HG03460 (cell line): ENCODE measurements at regions not wholly inside any gene's neighbourhood (a gene's known extent, or its start where the extent isn't known, plus 50 kb on each side); places are given as distances from the start of the nearest gene placed in this dataset.
"Not testable (repeated sequence)": the region's sequence is repeated elsewhere in the genome, so short reads cannot be mapped to it uniquely, and the experiment has no call there.

Experiments
- ATAC-seq: cut with Tn5 transposase; IDR thresholded peaks from one replicate; pipeline ENCODE4 v1.9.1; 2021; ENCODE audit not compliant: unreplicated experiment

GRCh38 chr17:45645330-45645729 lies 138.8 kb upstream of the CRHR1 start:
- ATAC-seq: no peak

- ATAC-seq: no peak
Observed at GRCh38 chr17:45646288-45646988, 137.7 kb upstream of the CRHR1 start.

DNA sequence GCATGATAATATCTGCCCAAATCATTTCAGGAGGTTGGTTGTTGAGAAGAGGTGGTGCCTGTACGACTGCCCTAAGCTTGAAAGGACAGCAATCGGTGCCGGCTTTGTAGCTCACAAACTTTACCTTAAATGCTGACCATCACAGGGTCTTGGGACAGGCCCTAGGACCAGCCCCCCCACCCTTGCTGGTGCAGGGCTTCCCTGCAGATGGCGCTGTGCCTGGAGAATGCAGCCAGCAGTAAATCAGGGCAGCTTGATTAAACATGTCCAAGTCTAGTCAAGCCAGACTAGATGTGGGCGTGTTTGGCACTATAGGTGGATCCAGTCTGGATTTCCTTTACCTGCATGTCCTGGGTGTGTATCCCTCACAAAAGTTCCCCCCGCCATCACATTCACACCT lies 135.5 kb upstream of the CRHR1 start:
- no peak for ATAC-seq

DNA sequence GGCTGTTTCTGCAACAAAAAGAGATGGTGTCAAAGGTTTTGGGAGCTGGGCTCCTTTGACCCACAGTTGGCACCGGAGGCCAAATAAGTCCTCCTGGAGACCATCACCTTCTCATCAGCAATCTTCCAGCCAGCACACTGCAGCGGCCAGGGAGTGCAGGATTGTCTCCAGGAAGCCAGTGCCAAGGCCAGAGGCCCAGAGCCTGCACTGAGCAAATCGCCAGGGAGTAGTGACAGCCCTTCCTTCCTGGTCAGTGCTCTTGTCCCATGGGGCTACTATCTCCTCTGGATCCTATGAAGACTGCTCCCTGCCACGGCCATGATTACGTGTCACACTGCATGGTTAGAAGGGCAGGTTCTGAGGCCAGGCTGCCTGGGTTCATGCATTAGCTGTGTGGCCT lies 134.3 kb upstream of the CRHR1 start:
- no peak for ATAC-seq

GRCh38 chr17:45650561-45650960 lies 133.6 kb upstream of the CRHR1 start:
- no peak for ATAC-seq

DNA sequence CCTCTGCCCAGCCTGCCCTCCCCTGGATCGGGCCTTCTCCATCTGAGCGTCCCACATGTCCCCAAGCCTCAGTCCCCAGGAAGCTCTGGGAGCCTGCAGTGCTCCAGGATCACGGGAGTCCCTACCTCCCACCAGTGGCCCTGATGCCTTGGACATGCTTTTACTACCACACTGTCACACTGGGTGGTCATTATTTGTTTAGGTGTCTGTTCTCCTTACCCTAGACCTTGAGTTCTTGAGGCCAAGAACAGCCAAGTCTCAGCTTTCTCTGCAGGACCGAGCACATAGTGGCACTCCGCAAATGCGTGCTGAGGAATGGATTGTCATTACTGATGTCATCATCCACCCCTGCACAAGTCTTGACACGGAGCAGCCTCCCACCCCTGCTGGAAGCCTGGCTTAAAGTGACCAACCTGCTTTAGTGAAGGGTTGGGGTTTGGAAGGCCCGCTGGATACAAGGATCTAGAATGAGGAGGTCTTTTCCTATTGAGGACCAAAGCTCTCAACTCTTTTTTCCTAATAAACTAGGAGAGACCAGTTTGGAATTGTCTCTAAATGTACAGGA lies 132.9 kb upstream of the CRHR1 start:
- no peak for ATAC-seq

GRCh38 chr17:45653616-45654015 lies 130.5 kb upstream of the CRHR1 start:
- no peak for ATAC-seq

- ATAC-seq: no peak
Observed at GRCh38 chr17:45656527-45657181, 127.5 kb upstream of the CRHR1 start.

GRCh38 chr17:45660474-45660873 lies 123.6 kb upstream of the CRHR1 start:
- no peak for ATAC-seq

DNA sequence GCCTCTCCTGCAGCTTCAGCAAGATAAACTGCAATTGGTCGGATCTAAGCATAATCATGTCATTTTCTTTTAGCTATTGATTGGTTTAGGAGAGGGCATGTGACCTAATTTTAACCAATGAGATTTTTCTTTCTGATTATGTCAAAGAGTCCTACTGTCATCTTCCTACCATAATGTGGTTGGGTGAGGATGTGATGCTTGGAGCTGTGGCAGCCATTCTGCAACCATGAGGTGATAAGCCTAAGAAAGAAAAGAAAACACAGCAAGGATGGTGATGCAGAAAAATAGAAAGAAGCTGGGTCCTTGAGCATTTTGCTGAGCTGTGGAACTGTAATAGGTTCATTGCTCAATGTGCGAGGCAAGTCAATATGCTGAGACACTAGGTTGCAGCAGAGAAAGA lies 121.7 kb upstream of the CRHR1 start:
- no peak for ATAC-seq

DNA sequence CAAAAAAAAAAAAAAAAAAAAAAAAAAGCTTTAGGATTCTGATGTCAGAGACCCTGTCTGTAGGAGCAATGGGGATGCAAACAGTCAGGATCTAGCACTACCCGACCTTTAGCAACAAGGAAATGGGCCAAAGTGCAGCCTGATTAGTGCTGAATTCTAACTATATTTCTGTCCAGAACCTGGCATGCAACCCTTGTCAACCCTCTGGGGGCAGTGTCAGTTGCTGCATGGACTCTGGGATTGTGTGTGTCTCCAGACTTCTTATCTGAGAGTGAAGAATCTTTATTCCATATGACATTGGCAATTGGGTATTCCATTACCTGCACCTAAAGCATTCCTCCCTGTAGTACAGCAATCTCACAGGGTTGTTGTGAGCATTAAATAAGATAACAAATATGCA lies 120.3 kb upstream of the CRHR1 start:
- ATAC-seq: no peak

DNA sequence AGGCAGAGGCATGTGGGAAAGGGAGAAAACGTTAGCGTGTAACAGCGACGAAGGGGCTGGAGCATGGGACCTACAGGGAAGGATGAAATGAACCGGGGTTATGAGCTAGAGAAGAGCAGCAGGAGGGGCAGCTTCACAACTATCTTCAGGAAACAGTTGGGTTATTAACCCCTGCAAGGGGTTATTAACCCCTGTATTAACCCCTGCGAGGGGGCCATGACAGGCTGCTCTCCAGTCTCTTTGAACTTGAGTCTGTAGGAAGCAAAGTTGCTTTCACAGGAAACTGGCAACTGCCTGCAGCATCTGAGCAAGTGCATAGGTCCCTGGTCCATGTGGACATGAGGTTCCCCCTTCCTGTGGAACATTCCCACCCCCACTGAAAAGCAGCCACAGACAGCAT lies 119.2 kb upstream of the CRHR1 start:
- no peak for ATAC-seq

DNA sequence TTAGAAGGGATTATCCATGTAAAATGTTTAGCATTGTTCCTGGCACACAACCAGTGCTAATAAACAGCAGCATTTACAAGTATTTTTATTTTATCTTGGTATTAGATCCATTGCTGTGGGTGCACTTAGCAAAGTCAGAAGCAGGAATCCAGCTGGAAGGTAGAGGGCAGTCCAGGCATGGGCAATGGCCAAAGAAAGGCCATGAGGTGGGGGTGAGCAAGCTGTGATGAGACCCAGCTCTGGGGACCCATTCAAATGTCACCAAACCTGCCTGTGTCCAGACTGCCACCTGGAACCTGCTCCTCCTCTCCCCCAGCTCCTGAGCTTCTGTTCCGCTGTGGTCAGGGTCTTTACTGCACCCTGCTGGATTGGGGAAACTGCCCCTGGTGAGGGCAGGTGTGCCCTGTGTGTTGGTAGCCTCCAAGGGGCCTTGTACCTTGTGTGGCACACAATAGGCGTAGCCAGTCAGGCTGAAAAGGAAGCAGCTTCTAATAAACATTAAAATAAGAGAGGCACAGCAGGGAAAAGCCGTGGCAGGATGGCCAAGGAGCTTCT lies 118.0 kb upstream of the CRHR1 start:
- ATAC-seq: no peak

DNA sequence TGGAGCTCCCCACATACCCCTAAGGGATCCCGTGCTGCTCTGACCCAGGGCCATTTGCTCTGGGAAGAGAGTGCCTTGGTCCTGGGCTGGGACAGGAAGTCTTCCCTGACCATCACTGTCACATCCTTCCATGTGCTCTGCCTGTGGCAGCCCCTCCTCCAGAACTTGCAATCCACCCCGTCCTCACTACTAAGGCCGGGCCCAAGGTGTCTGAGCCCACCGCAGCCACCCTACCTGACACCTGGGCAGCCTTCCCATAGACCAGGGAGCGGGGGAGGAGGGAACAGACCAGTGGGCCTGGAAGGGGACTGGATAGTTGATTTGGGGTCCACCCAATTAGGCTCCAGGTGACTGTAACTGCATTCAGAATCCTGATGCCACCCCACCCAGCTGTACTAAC lies 117.5 kb upstream of the CRHR1 start:
- no peak for ATAC-seq

DNA sequence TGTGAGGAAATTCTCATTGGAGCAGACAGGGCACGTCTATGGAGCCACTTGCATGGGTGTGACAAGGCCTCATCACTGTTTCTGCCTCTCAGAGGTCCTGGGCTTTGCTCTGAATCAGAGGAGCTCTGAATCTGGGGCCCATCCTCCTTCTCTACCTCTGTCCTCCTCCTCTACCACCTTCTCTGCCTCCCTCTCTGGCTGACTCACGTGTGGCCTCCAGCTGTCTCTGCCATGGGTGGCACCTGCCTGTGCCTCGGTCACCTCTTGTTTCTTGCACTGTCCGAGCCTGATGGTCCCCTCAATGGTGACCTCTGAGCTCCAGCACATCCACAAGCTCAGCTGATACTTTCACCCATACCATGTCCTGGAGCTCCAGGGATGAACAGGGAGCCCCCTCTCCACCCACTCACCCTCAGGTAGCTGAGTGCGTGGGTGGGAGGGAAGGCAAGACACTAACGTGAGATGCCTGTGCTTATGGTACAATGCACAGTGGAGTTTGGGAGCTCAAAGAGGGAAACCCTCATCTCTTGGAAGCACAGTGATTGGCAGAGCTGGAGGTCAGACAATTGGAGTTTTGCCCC lies 116.4 kb upstream of the CRHR1 start:
- no peak for ATAC-seq

DNA sequence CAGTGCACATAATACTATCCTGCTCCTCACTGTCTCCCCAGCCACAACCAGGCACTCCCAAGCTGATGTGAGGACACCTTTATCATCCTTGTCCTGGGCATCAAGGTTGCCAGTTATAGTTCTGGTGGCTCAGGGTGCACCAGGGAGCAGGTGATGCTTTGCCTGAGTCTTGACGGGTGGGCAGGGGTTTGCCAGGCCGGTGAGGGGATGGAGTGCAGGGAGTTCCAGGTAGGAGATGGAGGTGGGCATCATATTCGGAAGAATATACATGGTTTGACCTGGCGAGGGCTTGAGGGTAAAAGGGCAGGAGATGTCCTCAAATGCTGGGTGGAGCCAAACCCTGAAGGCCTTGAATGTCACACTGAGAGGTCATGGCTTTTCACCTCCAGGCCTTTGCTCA lies 115.8 kb upstream of the CRHR1 start:
- no peak for ATAC-seq

- no peak for ATAC-seq
Observed at GRCh38 chr17:45672301-45672700, 111.8 kb upstream of the CRHR1 start.

DNA sequence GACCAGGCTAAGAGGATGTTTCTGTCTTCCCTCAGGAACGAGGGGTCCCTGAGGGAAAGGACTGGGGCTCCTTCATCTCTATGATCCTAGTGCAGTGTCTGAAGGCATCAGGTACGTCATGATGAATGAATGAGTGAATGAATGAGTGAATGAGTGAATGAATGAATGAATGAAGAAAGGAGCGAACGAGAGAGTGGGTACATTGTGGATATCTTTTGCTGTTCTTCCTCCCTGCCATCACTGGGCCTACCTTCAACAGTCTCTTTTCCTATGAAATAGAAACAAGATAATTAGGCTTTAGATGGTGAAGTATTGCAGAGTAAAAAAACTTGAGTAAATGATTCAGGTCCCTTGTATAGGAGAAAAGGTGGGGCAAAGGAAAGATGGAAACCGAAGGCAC lies 111.3 kb upstream of the CRHR1 start:
- ATAC-seq: no peak

DNA sequence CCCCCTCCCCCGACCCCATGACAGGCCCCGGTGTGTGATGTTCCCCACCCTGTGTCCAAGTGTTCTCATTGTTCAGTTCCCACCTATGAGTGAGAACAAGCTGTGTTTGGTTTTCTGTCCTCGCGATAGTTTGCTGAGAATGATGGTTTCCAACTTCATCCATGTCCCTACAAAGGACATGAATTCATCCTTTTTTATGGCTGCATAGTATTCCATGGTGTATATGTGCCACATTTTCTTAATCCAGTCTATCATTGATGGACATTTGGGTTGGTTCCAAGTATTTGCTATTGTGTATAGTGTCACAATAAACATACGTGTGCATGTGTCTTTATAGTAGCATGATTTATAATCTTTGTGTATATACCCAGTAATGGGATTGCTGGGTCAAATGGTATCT lies 110.4 kb upstream of the CRHR1 start:
- not testable (repeated sequence) for ATAC-seq

GRCh38 chr17:45675012-45675411 lies 109.1 kb upstream of the CRHR1 start:
- no peak for ATAC-seq

DNA sequence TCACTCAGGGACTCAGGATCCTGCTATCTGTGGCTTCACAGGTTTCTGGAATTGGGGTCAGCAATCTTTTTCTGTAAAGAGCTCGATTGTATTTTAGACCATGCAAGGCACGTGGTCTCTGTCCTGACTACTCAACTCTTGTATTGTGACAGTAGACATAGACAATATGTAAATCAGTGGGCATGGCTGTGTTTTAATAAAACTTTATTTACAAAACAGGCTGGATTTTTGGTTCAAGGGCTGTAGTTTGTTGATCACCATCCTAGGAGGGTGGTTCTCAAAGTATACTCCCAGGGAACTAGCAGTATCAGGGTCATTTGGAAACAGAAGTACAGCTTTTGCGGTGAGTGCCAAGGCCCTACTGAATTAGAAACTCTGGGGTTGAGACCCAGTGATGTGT lies 108.2 kb upstream of the CRHR1 start:
- ATAC-seq: no peak

GRCh38 chr17:45676695-45677094 lies 107.4 kb upstream of the CRHR1 start:
- ATAC-seq: no peak
